BJ (cell line): ENCODE measurements at regions not wholly inside any gene's neighbourhood (a gene's known extent, or its start where the extent isn't known, plus 50 kb on each side); places are given as distances from the start of the nearest gene placed in this dataset.

Experiments
- CTCF ChIA-PET: fragments of 350-600 bp; formaldehyde crosslinking; extraction: SDS; loops from one replicate; lab custom pipeline; 2021; ENCODE audit warnings: antibody characterized with exemption, inconsistent platforms; lab: Yijun Ruan, JAX
- POLR2A ChIA-PET: fragments of 300-600 bp; sonication (Branson Sonifier 250); formaldehyde crosslinking; extraction: SDS; loops from one replicate; lab custom pipeline; 2021; ENCODE audit warnings: antibody characterized with exemption; lab: Charles Lee
- DNase-seq: peaks from one replicate; pipeline ENCODE4 v3.0.0-alpha.2; 2011; ENCODE audit warnings: low read depth
- H3K27me3 ChIP-seq: 2 replicates; pipeline ENCODE4 v1.6.0; 2011; ENCODE audit warnings: low read length; ENCODE audit not compliant: control insufficient read depth, insufficient read depth
- H3K36me3 ChIP-seq: 2 replicates; pipeline ENCODE4 v1.5.1; 2011; ENCODE audit warnings: low read length; ENCODE audit not compliant: control insufficient read depth, insufficient read depth
- H3K4me3 ChIP-seq: 2 replicates; pipeline ENCODE4 v1.5.1; 2011; ENCODE audit warnings: low read depth, mild to moderate bottlenecking, control low read depth, low read length
- CTCF ChIP-seq: IDR thresholded peaks from 2 replicates; pipeline ENCODE4 v1.5.1; 2011; ENCODE audit warnings: low read depth, mild to moderate bottlenecking, control low read depth, inconsistent platforms, low read length, moderate library complexity; ENCODE audit not compliant: insufficient read depth

DNA sequence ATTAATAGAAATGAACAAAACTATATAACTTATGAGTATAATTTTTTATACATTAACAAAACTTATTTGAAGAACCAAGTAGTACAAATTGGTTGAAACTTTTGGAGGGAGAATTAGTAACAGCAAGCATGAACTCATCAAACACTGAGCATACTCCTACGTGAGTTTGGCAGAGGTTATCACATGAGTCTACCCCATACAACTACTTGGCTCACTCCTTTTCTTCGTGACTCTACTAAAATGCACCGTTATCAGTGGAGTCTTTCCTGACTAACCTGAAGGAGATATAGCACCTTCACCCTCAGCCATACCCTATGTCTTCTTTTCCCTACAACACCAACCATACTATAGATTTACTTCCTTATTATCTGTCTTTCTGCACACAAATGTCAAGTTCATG lies 794.2 kb downstream of the TFAP2A start:
- no peak for TF ChIP-seq CTCF
- H3K36me3 ChIP-seq: no peaks in the 10 kb centered on the region
- DNase-seq: no peak
- no peak overlapping the region for H3K4me3 ChIP-seq
- POLR2A ChIA-PET: no interaction called here
- H3K27me3 ChIP-seq: no peaks in the 10 kb centered on the region
- CTCF ChIA-PET: interaction anchor here (0.5 kb wide), 1 partner anchor 13 kb away, joined by 4 read pairs; no protein-coding TSS in a partner anchor

DNA sequence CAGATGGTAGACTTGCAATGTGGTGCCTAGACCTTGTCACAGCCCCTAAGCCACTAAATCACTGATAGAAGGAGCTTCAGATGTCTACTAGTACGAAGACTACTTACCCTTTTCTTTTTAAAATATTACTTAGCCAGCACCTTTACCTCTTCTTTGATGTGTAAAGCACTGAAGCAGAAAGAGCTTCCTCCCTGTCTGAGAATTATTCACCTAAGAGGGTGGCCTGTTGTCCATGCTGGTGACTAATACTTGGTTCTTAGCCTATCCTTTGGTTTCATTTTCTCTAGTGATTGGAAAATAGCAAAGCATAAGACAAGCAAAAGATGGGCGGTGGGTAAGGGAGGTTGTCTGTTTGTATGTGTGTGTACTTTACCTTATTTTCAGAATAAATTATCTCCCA lies 794.6 kb downstream of the TFAP2A start:
- ChIA-PET POLR2A (no interaction called here), CTCF (interaction anchor here (0.5 kb wide), 1 partner anchor 13 kb away, joined by 4 read pairs; no protein-coding TSS in a partner anchor)
- DNase-seq: no peak
- TF ChIP-seq CTCF: no peak
- Histone ChIP-seq H3K4me3 (no peak overlapping the region), H3K27me3 (no peaks in the 10 kb centered on the region), H3K36me3 (no peaks in the 10 kb centered on the region)

DNA sequence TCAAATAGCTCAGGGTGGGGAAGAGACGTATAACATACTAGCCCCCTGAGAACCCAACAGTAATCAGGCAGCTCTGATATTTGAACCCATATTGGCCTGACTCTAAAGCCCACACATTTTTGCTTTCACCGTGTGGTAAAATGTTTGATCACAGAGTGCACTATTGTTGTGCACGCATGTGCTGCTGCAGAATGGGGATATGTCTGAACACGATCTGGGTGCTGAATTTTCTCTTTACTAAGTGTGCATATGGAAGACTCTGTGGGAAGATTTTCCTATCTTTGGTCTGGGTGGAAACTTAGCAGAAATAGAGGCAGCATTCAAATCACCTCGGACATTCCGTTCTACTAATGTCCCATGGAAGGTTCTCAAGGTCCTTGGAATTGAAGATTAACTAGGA lies 800.1 kb downstream of the TFAP2A start:
- Histone ChIP-seq H3K27me3 (no peaks in the 10 kb centered on the region), H3K4me3 (no peak overlapping the region), H3K36me3 (no peaks in the 10 kb centered on the region)
- POLR2A ChIA-PET: no interaction called here
- DNase-seq: no peak
- CTCF ChIA-PET: no interaction called here
- TF ChIP-seq CTCF: no peak

GRCh38 chr6:9612489-9612888 lies 802.4 kb downstream of the TFAP2A start:
- H3K36me3 ChIP-seq: no peaks in the 10 kb centered on the region
- DNase-seq: no peak
- H3K4me3 ChIP-seq: no peak overlapping the region
- TF ChIP-seq CTCF: no peak
- H3K27me3 ChIP-seq: no peaks in the 10 kb centered on the region
- CTCF ChIA-PET: no interaction called here
- POLR2A ChIA-PET: no interaction called here

- ChIA-PET POLR2A (no interaction called here), CTCF (no interaction called here)
- no peaks in the 10 kb centered on the region for H3K36me3 ChIP-seq
- no peak overlapping the region for H3K4me3 ChIP-seq
- TF ChIP-seq CTCF: no peak
- no peak for DNase-seq
- H3K27me3 ChIP-seq: no peaks in the 10 kb centered on the region
Measured at GRCh38 chr6:9610620-9611415, 804.1 kb downstream of the TFAP2A start.
